ENCODE measurements at regions not wholly inside any gene's neighbourhood (a gene's known extent, or its start where the extent isn't known, plus 50 kb on each side); places are given as distances from the start of the nearest gene placed in this dataset.

GRCh38 chr1:83495560-83495959, 503.4 kb downstream of the TTLL7 start (continued):
- TF ChIP-seq FOXP4 (CRISPR knock-in tag; IDR thresholded peaks at IDR 0.05) (no peak), ZNF416 (CRISPR knock-in tag; IDR thresholded peaks at IDR 0.05) (no peak), CDX4 (CRISPR knock-in tag; IDR thresholded peaks at IDR 0.05; ENCODE audit: borderline replicate concordance) (no peak), ETV6 (CRISPR knock-in tag; IDR thresholded peaks at IDR 0.05) (no peak), PRRX2 (CRISPR knock-in tag; IDR thresholded peaks at IDR 0.05) (no peak), ZNF423 (CRISPR knock-in tag; IDR thresholded peaks at IDR 0.05) (no peak)

- no peaks in the 10 kb centered on the region for H3K9me3 Mint-ChIP-seq
- DNase-seq (ENCODE audit: low spot score) (no peak), ATAC-seq (no peak)
- no peak for TF ChIP-seq ARID4B (CRISPR knock-in tag; IDR thresholded peaks at IDR 0.05; ENCODE audit: borderline replicate concordance)
- no peak for TF ChIP-seq SMAD4 (CRISPR knock-in tag; IDR thresholded peaks at IDR 0.05)
- no peak for TF ChIP-seq ETV6 (CRISPR knock-in tag; IDR thresholded peaks at IDR 0.05)
- no peak for TF ChIP-seq SOX15 (CRISPR knock-in tag; IDR thresholded peaks at IDR 0.05)
- TF ChIP-seq ZNF671 (CRISPR knock-in tag; IDR thresholded peaks at IDR 0.05): no peak
- no peak for TF ChIP-seq ESRRA (CRISPR knock-in tag; IDR thresholded peaks at IDR 0.05; ENCODE audit: borderline replicate concordance)
- TF ChIP-seq FOXP4 (CRISPR knock-in tag; IDR thresholded peaks at IDR 0.05): no peak
- no peak for TF ChIP-seq HMGA2 (CRISPR knock-in tag; IDR thresholded peaks at IDR 0.05)
- TF ChIP-seq NFATC4 (CRISPR knock-in tag; IDR thresholded peaks at IDR 0.05): no peak
- no peak for TF ChIP-seq ERG (CRISPR knock-in tag; IDR thresholded peaks at IDR 0.05)
- TF ChIP-seq GTF2I (CRISPR knock-in tag; conservative IDR thresholded peaks at IDR 0.05): no peak
- TF ChIP-seq NFE2L1 (CRISPR knock-in tag; IDR thresholded peaks at IDR 0.05): no peak
- no peak for TF ChIP-seq ZNF425 (CRISPR knock-in tag; conservative IDR thresholded peaks at IDR 0.05)
- TF ChIP-seq USF2 (CRISPR knock-in tag; IDR thresholded peaks at IDR 0.05): no peak
- TF ChIP-seq PRDM15 (CRISPR knock-in tag; IDR thresholded peaks at IDR 0.05): no peak
- no peak overlapping the region for H3K4me3 Mint-ChIP-seq
- no peaks in the 10 kb centered on the region for H3K4me1 Mint-ChIP-seq
- no peak overlapping the region for H3K27ac Mint-ChIP-seq
- no peaks in the 10 kb centered on the region for H3K36me3 Mint-ChIP-seq
- ChIA-PET CTCF (no interaction called here), POLR2A (no interaction called here)
- no peaks in the 10 kb centered on the region for H3K27me3 Mint-ChIP-seq (ENCODE audit: low read depth)
These were observed 505.3 kb downstream of the TTLL7 start for GRCh38 chr1:83493633-83494032.
